ENCODE measurements at regions not wholly inside any gene's neighbourhood (a gene's known extent, or its start where the extent isn't known, plus 50 kb on each side); places are given as distances from the start of the nearest gene placed in this dataset.

DNA sequence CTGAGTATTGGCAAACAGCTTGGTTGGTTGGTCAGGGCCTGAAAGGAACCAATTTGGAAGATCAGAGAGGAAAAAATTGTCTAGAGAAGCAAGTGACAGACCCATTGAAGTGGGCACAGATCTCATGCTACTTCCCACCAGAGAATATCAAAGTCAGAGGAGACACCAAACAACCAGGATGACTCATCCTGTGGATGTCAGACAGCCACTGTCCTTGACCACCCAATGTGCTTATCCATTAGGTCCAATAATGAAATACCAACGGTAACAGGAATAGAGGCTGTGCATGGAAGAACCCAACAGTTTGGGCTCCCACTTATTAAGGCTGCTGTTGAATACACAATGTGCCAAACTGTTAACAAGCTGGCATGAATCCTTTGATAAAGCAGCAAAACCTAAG, 323.1 kb upstream of the ATP11B start:
- in situ Hi-C loops (cut with HindIII; ENCODE audit: low pct_ligation_motif_present, low sequenced_read_pairs): no loop called here
- Histone ChIP-seq H3K27me3 (replicated peaks) (no peaks in the 10 kb centered on the region), H3K27ac (no peak overlapping the region), H3K4me3 (ENCODE audit: low read depth, low read length) (no peak overlapping the region), H3K36me3 (replicated peaks) (no peaks in the 10 kb centered on the region)
- TF ChIP-seq CTCF (IDR thresholded peaks at IDR 0.05; ENCODE audit: low read depth, low read length, missing control alignments): no peak
- no peak for DNase-seq

- Histone ChIP-seq H3K4me3 (ENCODE audit: low read depth, low read length) (no peak overlapping the region), H3K27ac (no peak overlapping the region), H3K36me3 (replicated peaks) (no peaks in the 10 kb centered on the region), H3K27me3 (replicated peaks) (no peaks in the 10 kb centered on the region)
- no peak for TF ChIP-seq CTCF (IDR thresholded peaks at IDR 0.05; ENCODE audit: low read depth, low read length, missing control alignments)
- DNase-seq: no peak
- in situ Hi-C loops (cut with HindIII; ENCODE audit: low pct_ligation_motif_present, low sequenced_read_pairs): no loop called here
Observed at GRCh38 chr3:182473191-182473710, 320.1 kb upstream of the ATP11B start.

DNA sequence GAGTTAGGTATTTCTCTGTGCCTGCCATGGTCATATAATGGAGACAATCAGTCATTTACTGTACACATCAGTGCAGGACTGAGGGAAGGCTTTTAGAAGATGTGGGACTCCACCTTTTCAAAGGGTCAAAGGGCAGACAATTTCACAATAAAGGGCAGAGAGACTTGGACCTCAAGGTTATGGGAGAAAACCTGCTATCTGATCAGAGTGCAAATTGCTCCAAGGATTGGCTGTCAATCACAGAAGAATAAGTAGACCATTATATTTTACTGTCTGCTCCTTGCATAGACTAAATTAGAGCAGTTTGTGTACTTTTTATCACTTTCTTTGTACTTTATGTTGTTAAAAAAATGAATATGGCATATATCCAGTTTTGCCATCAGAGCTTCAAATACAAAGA, 314.9 kb upstream of the ATP11B start:
- DNase-seq: no peak
- in situ Hi-C loops (cut with HindIII; ENCODE audit: low pct_ligation_motif_present, low sequenced_read_pairs): no loop called here
- TF ChIP-seq CTCF (IDR thresholded peaks at IDR 0.05; ENCODE audit: low read depth, low read length, missing control alignments): no peak
- H3K36me3 ChIP-seq (replicated peaks): no peaks in the 10 kb centered on the region
- H3K27me3 ChIP-seq (replicated peaks): no peaks in the 10 kb centered on the region
- H3K4me3 ChIP-seq (ENCODE audit: low read depth, low read length): no peak overlapping the region
- H3K27ac ChIP-seq: no peak overlapping the region

DNA sequence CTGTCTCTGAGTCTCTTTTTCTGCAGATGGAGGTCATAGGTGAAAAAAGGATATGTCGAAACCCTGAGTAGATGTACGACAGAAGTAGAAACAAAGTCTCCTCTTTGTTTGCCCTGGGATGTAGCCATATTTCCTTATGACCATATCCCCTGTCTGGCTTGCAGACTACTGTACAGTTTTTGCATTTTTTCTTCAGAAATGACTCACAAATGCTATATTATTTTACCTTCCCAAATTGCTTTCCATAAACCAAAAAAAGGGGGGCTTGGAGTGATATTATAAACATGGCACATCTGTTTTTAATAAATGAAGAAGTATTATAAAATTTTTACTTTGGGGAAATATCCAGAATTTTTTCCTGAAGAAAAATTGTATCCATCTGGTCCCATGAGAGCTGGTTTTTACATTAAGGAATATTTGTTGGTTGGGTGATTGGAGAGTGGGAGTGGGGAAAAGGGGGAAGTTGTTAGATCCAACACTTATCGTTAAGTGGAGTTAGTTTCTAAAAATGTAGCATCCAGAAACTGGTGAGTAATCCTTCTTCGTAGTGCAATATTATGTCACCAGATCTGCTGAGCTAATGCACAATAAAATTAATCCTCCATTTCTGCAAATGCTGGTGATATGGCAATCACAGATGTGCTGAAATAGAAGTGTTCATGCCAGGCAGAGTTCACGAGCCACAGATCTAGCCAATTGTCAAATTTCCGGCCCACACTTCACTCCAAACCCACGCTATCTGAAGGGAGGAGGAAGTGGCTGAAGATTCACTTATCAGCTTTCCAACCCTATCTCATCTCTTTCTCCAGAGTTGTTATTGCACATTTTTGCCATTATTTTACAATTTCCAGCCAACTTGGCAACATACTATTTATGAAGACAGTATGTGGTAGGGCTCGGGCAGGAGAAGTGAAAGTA, 313.6 kb upstream of the ATP11B start:
- no peak for DNase-seq
- in situ Hi-C loops (cut with HindIII; ENCODE audit: low pct_ligation_motif_present, low sequenced_read_pairs): no loop called here
- no peaks in the 10 kb centered on the region for H3K27me3 ChIP-seq (replicated peaks)
- H3K4me3 ChIP-seq (ENCODE audit: low read depth, low read length): no peak overlapping the region
- no peak for TF ChIP-seq CTCF (IDR thresholded peaks at IDR 0.05; ENCODE audit: low read depth, low read length, missing control alignments)
- H3K36me3 ChIP-seq (replicated peaks): no peaks in the 10 kb centered on the region
- H3K27ac ChIP-seq: no peak overlapping the region

DNA sequence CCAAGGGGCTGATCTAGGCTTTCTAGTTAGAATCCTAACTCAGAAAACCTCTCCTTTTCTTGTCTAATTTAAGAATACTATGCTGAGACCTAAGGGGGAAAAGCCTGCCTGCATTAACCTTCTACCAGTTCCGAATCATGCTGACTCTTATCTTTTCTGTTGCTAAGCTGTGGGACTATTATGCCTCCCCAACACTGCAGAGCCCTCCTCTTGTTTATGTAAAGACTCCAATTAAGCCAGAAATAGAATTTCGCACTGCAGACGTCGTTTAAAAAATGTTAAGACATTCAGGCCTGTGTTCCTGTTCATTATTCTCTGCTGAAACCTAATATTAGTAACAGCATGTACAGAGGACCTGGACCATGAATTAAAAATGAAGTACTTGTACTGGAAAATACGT, 310.6 kb upstream of the ATP11B start:
- H3K36me3 ChIP-seq (replicated peaks): no peaks in the 10 kb centered on the region
- H3K27me3 ChIP-seq (replicated peaks): no peaks in the 10 kb centered on the region
- H3K4me3 ChIP-seq (ENCODE audit: low read depth, low read length): no peak overlapping the region
- in situ Hi-C loops (cut with HindIII; ENCODE audit: low pct_ligation_motif_present, low sequenced_read_pairs): no loop called here
- H3K27ac ChIP-seq: no peak overlapping the region
- TF ChIP-seq CTCF (IDR thresholded peaks at IDR 0.05; ENCODE audit: low read depth, low read length, missing control alignments): no peak
- DNase-seq: no peak
